CD4-positive, CD25-positive, alpha-beta regulatory T cell (primary cell): ENCODE measurements at regions not wholly inside any gene's neighbourhood (a gene's known extent, or its start where the extent isn't known, plus 50 kb on each side); places are given as distances from the start of the nearest gene placed in this dataset.

Experiments used
- ATAC-seq, 2 donors: fragments of 150-1000 bp; cut with Tn5 transposase; one replicate each; pipeline ENCODE4 v1.10.0; 2021; ENCODE audit warnings: low read depth in 2 of 2, moderate number of reproducible peaks in 2 of 2, moderate library complexity in 1 of 2
- DNase-seq, 3 donors: peaks; one replicate each; pipeline versions ENCODE4 v3.0.0 to v3.0.0-alpha.2; 2012 to 2022; ENCODE audit warnings: mixed read lengths in 1 of 3
- H3K27ac ChIP-seq: one replicate; pipeline ENCODE4 v1.7.0; 2013; ENCODE audit warnings: mild to moderate bottlenecking, low read length; ENCODE audit not compliant: insufficient read depth, poor library complexity, severe bottlenecking
- H3K27me3 ChIP-seq: one replicate; pipeline ENCODE4 v1.7.0; 2013; ENCODE audit warnings: low read length; ENCODE audit not compliant: control insufficient read depth, insufficient read depth
- H3K36me3 ChIP-seq: one replicate; pipeline ENCODE4 v1.7.0; 2013; ENCODE audit warnings: mild to moderate bottlenecking, low read length, moderate library complexity; ENCODE audit not compliant: control insufficient read depth, insufficient read depth
- H3K4me1 ChIP-seq: 2 replicates; pipeline ENCODE4 v1.7.0; 2013; ENCODE audit warnings: mild to moderate bottlenecking, low read length; ENCODE audit not compliant: insufficient read depth, control insufficient read depth, poor library complexity, severe bottlenecking
- H3K4me3 ChIP-seq: one replicate; pipeline ENCODE4 v1.7.0; 2013; ENCODE audit warnings: low read depth, mild to moderate bottlenecking, low read length, moderate library complexity
- H3K9me3 ChIP-seq, 2 experiments: 1 replicate in 1 of 2; 2 replicates in 1 of 2; pipeline ENCODE4 v1.7.0; 2013; ENCODE audit warnings: low read length in 2 of 2, mild to moderate bottlenecking in 1 of 2, moderate library complexity in 1 of 2; ENCODE audit not compliant: control insufficient read depth in 2 of 2
- H3K27ac Mint-ChIP-seq, 3 donors: one replicate each; pipeline ENCODE4 v1.8.0; 2020 to 2022; ENCODE audit warnings: mild to moderate bottlenecking in 3 of 3, mixed read lengths in 3 of 3, moderate library complexity in 2 of 3
- H3K27me3 Mint-ChIP-seq: one replicate; pipeline ENCODE4 v1.8.0; 2022; ENCODE audit warnings: mild to moderate bottlenecking, mixed read lengths
- H3K36me3 Mint-ChIP-seq: one replicate; pipeline ENCODE4 v1.8.0; 2020; ENCODE audit warnings: mixed read lengths
- H3K4me1 Mint-ChIP-seq, 4 donors: one replicate each; pipeline ENCODE4 v1.8.0; 2020 to 2022; ENCODE audit warnings: mixed read lengths in 4 of 4, mild to moderate bottlenecking in 1 of 4
- H3K4me3 Mint-ChIP-seq, 4 donors: one replicate each; pipeline ENCODE4 v1.8.0; 2020 to 2022; ENCODE audit warnings: mild to moderate bottlenecking in 4 of 4, mixed read lengths in 4 of 4, moderate library complexity in 3 of 4
- H3K9me3 Mint-ChIP-seq, 7 donors: one replicate each; pipeline ENCODE4 v1.8.0; 2020 to 2022; ENCODE audit warnings: mixed read lengths in 7 of 7, mild to moderate bottlenecking in 3 of 7, moderate library complexity in 2 of 7

GRCh38 chr10:121078036-121078435 is 226.9 kb downstream of the WDR11 start:
- ATAC-seq (no peak), DNase-seq (no peak)
- Histone ChIP-seq H3K4me3 (no peak overlapping the region), H3K27ac (no peak overlapping the region), H3K4me1 (no peaks in the 10 kb centered on the region), H3K36me3 (no peaks in the 10 kb centered on the region), H3K27me3 (peaks cover 2% of the 10 kb centered on the region), H3K9me3 (no peaks in the 10 kb centered on the region)
- Mint-ChIP-seq H3K4me1 (peaks cover 0 to 2% (median 0%) of the 10 kb centered on the region in 4 donors), H3K27ac (no peak overlapping the region), H3K4me3 (no peak overlapping the region), H3K36me3 (no peaks in the 10 kb centered on the region), H3K27me3 (no peaks in the 10 kb centered on the region), H3K9me3 (no peaks in the 10 kb centered on the region)

GRCh38 chr10:121078672-121079102 is 227.5 kb downstream of the WDR11 start:
- Histone ChIP-seq H3K27me3 (peaks cover 2% of the 10 kb centered on the region), H3K4me1 (no peaks in the 10 kb centered on the region), H3K36me3 (no peaks in the 10 kb centered on the region), H3K4me3 (no peak overlapping the region), H3K9me3 (no peaks in the 10 kb centered on the region), H3K27ac (no peak overlapping the region)
- Mint-ChIP-seq H3K27me3 (no peaks in the 10 kb centered on the region), H3K36me3 (no peaks in the 10 kb centered on the region), H3K4me3 (no peak overlapping the region), H3K27ac (no peak overlapping the region), H3K4me1 (peaks cover 0 to 2% (median 0%) of the 10 kb centered on the region in 4 donors), H3K9me3 (no peaks in the 10 kb centered on the region)
- DNase-seq, result no peak
- ATAC-seq, result no peak

- Histone ChIP-seq H3K27ac (no peak overlapping the region), H3K27me3 (peaks cover 2% of the 10 kb centered on the region), H3K9me3 (no peaks in the 10 kb centered on the region), H3K36me3 (no peaks in the 10 kb centered on the region), H3K4me3 (no peak overlapping the region), H3K4me1 (no peaks in the 10 kb centered on the region)
- Mint-ChIP-seq H3K4me1 (peaks cover 0 to 2% (median 0%) of the 10 kb centered on the region in 4 donors), H3K27me3 (no peaks in the 10 kb centered on the region), H3K27ac (no peak overlapping the region), H3K36me3 (no peaks in the 10 kb centered on the region), H3K4me3 (no peak overlapping the region), H3K9me3 (no peaks in the 10 kb centered on the region)
- DNase-seq, result no peak
- ATAC-seq, result no peak
Observed at GRCh38 chr10:121079226-121079625, 228.1 kb downstream of the WDR11 start.

- Histone ChIP-seq H3K9me3 (no peaks in the 10 kb centered on the region), H3K4me3 (no peak overlapping the region), H3K27me3 (peaks cover 2% of the 10 kb centered on the region), H3K36me3 (no peaks in the 10 kb centered on the region), H3K27ac (no peak overlapping the region), H3K4me1 (no peaks in the 10 kb centered on the region)
- DNase-seq (no peak), ATAC-seq (no peak)
- Mint-ChIP-seq H3K36me3 (no peaks in the 10 kb centered on the region), H3K9me3 (peaks cover 0 to 2% (median 0%) of the 10 kb centered on the region in 7 donors), H3K4me3 (no peak overlapping the region), H3K27me3 (no peaks in the 10 kb centered on the region), H3K27ac (no peak overlapping the region), H3K4me1 (peaks cover 0 to 2% (median 0%) of the 10 kb centered on the region in 4 donors)
Observed at GRCh38 chr10:121080281-121080891, 229.2 kb downstream of the WDR11 start.

- H3K9me3 ChIP-seq, result no peaks in the 10 kb centered on the region
- H3K4me3 ChIP-seq, result no peak overlapping the region
- H3K27me3 ChIP-seq, result peaks cover 2% of the 10 kb centered on the region
- Mint-ChIP-seq H3K9me3 (peaks cover 0 to 2% (median 0%) of the 10 kb centered on the region in 7 donors), H3K4me1 (peaks cover 0 to 2% (median 0%) of the 10 kb centered on the region in 4 donors), H3K27ac (no peak overlapping the region), H3K36me3 (no peaks in the 10 kb centered on the region), H3K4me3 (no peak overlapping the region), H3K27me3 (no peaks in the 10 kb centered on the region)
- ATAC-seq (no peak), DNase-seq (no peak)
- H3K4me1 ChIP-seq, result no peaks in the 10 kb centered on the region
- H3K36me3 ChIP-seq, result no peaks in the 10 kb centered on the region
- no peak overlapping the region for H3K27ac ChIP-seq
Observed at GRCh38 chr10:121081306-121081705, 230.1 kb downstream of the WDR11 start.

- H3K27me3 Mint-ChIP-seq, result no peaks in the 10 kb centered on the region
- Histone ChIP-seq H3K27ac (no peak overlapping the region), H3K4me1 (no peaks in the 10 kb centered on the region), H3K9me3 (no peaks in the 10 kb centered on the region), H3K36me3 (no peaks in the 10 kb centered on the region), H3K27me3 (peaks cover 2% of the 10 kb centered on the region), H3K4me3 (no peak overlapping the region)
- H3K27ac Mint-ChIP-seq, result no peak overlapping the region
- peaks cover 0 to 2% (median 0%) of the 10 kb centered on the region in 4 donors for H3K4me1 Mint-ChIP-seq
- DNase-seq (no peak), ATAC-seq (no peak)
- H3K9me3 Mint-ChIP-seq, result peaks cover 0 to 2% (median 0%) of the 10 kb centered on the region in 7 donors
- no peaks in the 10 kb centered on the region for H3K36me3 Mint-ChIP-seq
- no peak overlapping the region for H3K4me3 Mint-ChIP-seq
Observed at GRCh38 chr10:121082984-121083383, 231.8 kb downstream of the WDR11 start.

- ATAC-seq, result no peak
Observed at GRCh38 chr10:121084016-121084674, 233.0 kb downstream of the WDR11 start.

GRCh38 chr10:121084675-121085070 is 233.5 kb downstream of the WDR11 start:
- Mint-ChIP-seq H3K9me3 (peaks cover 0 to 2% (median 0%) of the 10 kb centered on the region in 7 donors), H3K27me3 (no peaks in the 10 kb centered on the region), H3K36me3 (no peaks in the 10 kb centered on the region), H3K27ac (no peak overlapping the region), H3K4me1 (peaks cover 0 to 2% (median 0%) of the 10 kb centered on the region in 4 donors), H3K4me3 (no peak overlapping the region)
- DNase-seq, result no peak
- H3K27me3 ChIP-seq, result no peaks in the 10 kb centered on the region
- H3K4me1 ChIP-seq, result no peaks in the 10 kb centered on the region
- no peaks in the 10 kb centered on the region for H3K9me3 ChIP-seq
- ATAC-seq, result no peak
- no peak overlapping the region for H3K4me3 ChIP-seq
- H3K27ac ChIP-seq, result no peak overlapping the region
- no peaks in the 10 kb centered on the region for H3K36me3 ChIP-seq

More at GRCh38 chr10:121084016-121084674, 233.0 kb downstream of the WDR11 start:
- Mint-ChIP-seq H3K36me3 (no peaks in the 10 kb centered on the region), H3K9me3 (peaks cover 0 to 2% (median 0%) of the 10 kb centered on the region in 7 donors), H3K4me1 (peaks cover 0 to 2% (median 0%) of the 10 kb centered on the region in 4 donors), H3K27me3 (no peaks in the 10 kb centered on the region), H3K4me3 (no peak overlapping the region), H3K27ac (no peak overlapping the region)
- H3K9me3 ChIP-seq, result no peaks in the 10 kb centered on the region
- H3K27ac ChIP-seq, result no peak overlapping the region
- H3K4me1 ChIP-seq, result no peaks in the 10 kb centered on the region
- no peak for DNase-seq
- peaks cover 1% of the 10 kb centered on the region for H3K27me3 ChIP-seq
- no peak overlapping the region for H3K4me3 ChIP-seq
- H3K36me3 ChIP-seq, result no peaks in the 10 kb centered on the region
